Prostate gland (tissue), 2 donors: ENCODE measurements at regions not wholly inside any gene's neighbourhood (a gene's known extent, or its start where the extent isn't known, plus 50 kb on each side); places are given as distances from the start of the nearest gene placed in this dataset.

Source experiments
- POLR2A ChIP-seq: fragments of 450-650 bp; IDR thresholded peaks from one replicate; pipeline ENCODE4 v1.6.1; 2016; ENCODE audit warnings: antibody characterized with exemption, mild to moderate bottlenecking
- TF ChIP-seq, protein P1 (sequence below), 4 experiments: fragments of 200-600 bp in 2 of 4; fragments of 450-650 bp in 2 of 4; sonication (generic) in 2 of 4; IDR thresholded peaks; 1 replicate in 3 of 4; 2 replicates in 1 of 4; pipeline ENCODE4 v1.5.1; 2016 to 2019; ENCODE audit warnings: antibody characterized with exemption in 4 of 4, mild to moderate bottlenecking in 2 of 4, moderate library complexity in 2 of 4

DNA sequence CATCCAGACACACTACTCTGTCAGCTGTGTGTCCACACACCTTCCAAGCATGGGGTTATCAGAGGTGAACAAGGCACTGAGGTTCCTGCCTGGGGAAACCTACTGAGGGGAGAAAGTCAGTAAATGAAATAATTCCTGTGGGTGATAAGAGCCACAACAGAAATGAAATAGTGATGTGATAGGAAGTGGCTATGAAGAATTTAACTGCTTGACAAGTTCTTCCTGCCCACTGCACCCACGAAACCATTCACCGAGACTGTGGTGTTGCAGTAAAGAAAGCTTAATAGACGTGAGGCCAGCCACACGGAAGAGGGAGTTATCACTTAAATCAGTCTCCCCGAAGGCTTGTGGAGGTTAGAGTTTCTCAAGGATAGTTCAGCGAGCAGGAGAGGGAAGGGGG, 353.1 kb downstream of the UQCRFS1 start:
- no peak for TF ChIP-seq POLR2A
- TF ChIP-seq, protein P1, sequence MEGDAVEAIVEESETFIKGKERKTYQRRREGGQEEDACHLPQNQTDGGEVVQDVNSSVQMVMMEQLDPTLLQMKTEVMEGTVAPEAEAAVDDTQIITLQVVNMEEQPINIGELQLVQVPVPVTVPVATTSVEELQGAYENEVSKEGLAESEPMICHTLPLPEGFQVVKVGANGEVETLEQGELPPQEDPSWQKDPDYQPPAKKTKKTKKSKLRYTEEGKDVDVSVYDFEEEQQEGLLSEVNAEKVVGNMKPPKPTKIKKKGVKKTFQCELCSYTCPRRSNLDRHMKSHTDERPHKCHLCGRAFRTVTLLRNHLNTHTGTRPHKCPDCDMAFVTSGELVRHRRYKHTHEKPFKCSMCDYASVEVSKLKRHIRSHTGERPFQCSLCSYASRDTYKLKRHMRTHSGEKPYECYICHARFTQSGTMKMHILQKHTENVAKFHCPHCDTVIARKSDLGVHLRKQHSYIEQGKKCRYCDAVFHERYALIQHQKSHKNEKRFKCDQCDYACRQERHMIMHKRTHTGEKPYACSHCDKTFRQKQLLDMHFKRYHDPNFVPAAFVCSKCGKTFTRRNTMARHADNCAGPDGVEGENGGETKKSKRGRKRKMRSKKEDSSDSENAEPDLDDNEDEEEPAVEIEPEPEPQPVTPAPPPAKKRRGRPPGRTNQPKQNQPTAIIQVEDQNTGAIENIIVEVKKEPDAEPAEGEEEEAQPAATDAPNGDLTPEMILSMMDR (IDR thresholded peaks at IDR 0.05), result no peak
